Activated T-cell treated with anti-CD3 and anti-CD28 coated beads for 4 hours (primary cell): ENCODE measurements at regions not wholly inside any gene's neighbourhood (a gene's known extent, or its start where the extent isn't known, plus 50 kb on each side); places are given as distances from the start of the nearest gene placed in this dataset.
"Not testable (repeated sequence)": the region's sequence is repeated elsewhere in the genome, so short reads cannot be mapped to it uniquely, and the experiment has no call there.

Source experiments
- DNase-seq: peaks from one replicate; pipeline ENCODE4 v3.0.0-alpha.2; 2020

GRCh38 chr3:25957026-25957425, 167.1 kb downstream of the OXSM start:
- DNase-seq: no peak

DNA sequence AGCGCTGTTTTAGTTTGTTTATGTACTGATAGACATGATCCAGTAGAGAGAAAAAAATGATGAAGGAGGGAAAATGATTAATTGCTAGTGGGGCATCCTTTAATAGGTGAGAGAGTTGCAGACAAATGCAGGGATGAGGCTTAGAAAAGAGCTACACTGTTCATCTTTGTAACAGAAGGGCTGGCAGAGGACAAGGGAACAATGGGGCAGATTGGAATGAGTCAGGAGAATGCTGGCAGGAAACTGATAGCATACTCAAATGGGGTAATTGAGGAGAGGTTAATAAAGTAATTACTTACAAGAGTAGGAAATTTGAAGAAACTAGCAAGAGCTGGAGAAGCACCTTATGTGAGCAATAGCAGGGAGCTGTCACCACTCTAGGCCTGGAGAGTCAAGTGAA, 170.9 kb downstream of the OXSM start:
- no peak for DNase-seq

DNA sequence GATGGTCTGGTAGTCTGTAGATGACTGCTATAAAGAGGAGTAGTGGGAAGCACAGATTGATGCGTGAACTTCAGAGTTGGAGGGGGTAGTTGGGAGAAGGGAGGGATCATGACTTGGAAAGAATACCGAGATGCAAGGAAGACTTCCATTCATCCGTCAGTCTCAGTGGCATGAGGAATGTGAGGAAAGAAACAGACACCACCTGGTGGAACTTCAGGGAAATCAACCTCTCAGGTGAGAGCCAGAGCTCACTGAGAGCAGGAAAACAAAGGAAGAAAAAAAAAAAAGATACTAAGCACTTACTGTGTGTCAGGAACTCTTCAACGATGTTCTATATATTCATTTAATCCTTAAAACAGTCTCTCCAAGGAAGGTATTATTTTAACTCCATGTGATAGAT, 172.4 kb downstream of the OXSM start:
- DNase-seq: no peak

DNA sequence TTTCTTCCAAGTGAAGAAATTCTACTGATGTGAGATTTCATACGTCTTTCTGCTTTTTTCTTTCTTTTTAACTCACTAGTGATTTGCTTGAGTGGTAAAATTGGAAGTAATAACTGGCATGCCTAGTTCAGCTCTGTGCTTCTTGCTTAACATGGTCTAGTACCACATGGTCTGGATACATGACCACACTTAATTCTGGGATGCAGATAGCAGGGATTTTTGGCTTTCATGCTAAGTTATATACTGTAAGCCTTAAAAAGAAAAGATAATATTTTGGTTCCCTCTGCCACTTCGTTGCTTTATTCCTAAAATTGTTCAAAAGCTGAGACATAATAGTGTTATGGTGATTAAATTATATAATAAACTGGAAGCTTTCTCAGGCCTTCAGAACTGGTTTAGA, 174.3 kb downstream of the OXSM start:
- no peak for DNase-seq

DNA sequence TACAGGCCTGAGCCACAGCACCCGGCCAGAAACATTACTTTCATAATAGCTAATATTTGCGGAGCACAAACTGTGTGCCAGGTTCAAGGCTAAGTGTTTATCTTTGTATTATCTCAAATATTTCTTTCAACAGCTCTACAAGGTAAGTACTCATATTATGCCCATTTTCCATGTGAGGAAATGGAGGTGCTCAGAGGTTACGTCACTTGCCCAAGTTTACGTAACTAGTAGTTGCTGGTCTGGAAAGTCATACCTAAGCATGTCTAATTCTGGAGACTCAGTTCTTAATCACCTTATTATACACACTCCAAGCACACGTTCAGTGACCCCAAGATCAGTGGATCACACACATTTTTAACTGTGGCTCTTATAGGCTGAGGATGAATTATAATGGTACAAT, 177.5 kb downstream of the OXSM start:
- no peak for DNase-seq

GRCh38 chr3:25971736-25972135, 181.8 kb downstream of the OXSM start:
- no peak for DNase-seq

DNA sequence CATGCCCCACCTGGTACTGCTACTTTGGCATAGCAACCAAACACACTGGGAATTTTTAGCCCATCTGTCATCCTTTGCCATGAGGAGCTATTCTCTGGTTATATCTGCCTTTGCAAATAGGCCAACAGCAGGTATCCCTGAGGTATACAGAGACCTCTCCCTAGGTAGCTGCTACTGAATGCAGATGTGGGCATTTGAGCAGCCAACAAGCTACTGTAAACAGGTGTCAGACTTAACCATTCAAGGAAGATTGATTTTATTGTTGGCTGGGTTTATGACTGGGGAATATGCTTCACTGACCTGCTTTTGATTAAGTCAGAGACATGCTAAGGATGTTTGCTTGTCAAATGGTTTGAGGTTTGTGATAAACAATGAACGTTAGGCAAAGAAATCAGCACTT, 183.2 kb downstream of the OXSM start:
- no peak for DNase-seq

GRCh38 chr3:25982756-25983155, 192.9 kb downstream of the OXSM start:
- no peak for DNase-seq

GRCh38 chr3:25985621-25986020, 195.7 kb downstream of the OXSM start:
- no peak for DNase-seq

DNA sequence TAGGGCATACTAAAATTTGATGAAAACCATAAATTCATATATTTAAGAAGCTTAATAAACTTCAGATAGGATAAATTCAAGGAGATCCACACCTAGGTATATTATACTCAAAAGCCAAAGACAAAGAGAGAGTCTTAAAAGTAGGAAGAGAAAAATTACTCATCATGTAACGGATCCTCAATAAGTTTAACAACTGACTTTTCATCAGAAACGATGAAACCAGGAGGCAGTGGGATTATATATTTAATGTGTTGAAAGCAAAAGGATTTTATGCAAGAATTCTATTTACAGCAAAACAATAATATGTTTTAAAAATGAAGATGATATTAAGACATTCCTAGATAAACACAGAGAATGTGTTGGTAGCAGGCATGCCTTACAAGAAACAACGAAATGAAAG, 202.7 kb downstream of the OXSM start:
- no peak for DNase-seq

DNA sequence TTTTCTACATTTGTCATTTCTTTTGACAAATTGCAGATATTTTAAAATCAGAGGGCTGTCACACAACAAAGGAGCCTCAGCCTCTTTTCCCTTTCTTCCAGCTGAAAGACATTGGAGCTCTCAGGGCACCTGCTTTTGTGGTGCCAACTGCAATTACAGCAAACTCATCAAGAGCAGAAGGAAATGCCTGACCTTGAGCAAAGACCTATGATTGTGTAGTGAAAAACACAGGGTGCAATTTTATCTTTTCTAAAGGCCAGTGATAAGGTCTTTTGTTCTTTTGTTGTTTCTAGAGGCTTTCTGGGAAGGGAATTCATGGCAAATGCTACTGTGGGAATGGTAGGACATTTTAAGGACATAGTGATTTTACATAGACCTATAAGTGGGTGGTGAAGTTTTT, 214.3 kb downstream of the OXSM start:
- DNase-seq: no peak

DNA sequence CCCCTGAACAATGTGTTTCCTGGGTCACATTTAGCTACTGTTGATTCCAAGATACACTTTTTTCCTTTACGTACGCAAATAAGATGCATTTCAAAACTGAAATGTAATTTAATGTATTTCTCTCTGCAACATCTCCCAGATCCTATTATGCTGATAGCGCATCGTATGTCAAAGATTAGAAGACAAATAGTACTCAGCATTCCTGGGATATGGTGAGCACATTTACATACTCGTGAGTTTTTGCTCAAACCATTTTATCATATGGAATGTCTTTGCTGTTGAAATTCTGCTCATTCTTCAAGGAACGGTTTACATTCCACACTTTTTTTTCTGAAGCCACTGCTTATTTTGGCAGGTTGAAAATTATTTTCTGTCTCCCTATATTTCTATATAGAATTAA, 221.4 kb downstream of the OXSM start:
- no peak for DNase-seq

- no peak for DNase-seq
Measured at GRCh38 chr3:26012241-26012745, 222.4 kb downstream of the OXSM start.

- no peak for DNase-seq
Measured at GRCh38 chr3:26015752-26016151, 225.9 kb downstream of the OXSM start.

DNA sequence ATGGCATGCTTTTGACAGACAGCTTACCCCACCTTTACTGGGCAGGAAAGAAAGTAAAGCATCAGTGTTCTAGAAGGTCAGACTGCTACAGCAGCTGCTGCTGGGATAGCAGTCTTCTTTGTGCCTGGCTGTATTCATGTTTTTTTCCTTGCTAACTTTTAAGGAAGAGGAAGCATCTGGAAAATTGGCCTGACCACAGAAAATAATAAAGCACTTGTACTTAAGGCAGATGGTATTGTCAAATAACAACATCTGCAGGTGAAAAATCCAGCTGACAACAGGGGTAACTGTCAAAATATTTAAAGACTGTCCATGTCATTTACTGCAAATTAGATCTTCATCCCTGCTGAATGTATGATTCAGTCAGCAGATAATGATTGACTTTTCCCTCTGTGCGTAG, 229.0 kb downstream of the OXSM start:
- DNase-seq: no peak

- DNase-seq: not testable (repeated sequence)
Measured at GRCh38 chr3:26024206-26024605, 234.3 kb downstream of the OXSM start.

- no peak for DNase-seq
Measured at GRCh38 chr3:26029321-26029720, 239.4 kb downstream of the OXSM start.

DNA sequence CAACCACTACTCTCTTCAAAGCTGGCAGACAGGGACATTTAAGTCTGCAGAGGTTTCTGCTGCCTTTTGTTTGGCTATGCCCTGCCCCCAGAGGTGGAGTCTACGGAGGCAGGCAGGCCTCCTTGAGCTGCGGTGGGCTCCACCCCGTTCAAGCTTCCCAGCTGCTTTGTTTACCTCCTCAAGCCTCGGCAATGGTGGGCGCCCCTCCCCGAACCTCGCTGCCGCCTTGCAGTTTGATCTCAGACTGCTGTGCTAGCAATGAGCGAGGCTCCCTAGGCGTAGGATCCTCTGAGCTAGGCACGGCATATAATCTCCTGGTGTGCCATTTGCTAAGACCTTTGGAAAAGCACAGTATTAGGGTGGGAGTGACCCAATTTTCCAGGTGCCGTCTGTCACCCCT, 252.2 kb downstream of the OXSM start:
- DNase-seq: not testable (repeated sequence)

DNA sequence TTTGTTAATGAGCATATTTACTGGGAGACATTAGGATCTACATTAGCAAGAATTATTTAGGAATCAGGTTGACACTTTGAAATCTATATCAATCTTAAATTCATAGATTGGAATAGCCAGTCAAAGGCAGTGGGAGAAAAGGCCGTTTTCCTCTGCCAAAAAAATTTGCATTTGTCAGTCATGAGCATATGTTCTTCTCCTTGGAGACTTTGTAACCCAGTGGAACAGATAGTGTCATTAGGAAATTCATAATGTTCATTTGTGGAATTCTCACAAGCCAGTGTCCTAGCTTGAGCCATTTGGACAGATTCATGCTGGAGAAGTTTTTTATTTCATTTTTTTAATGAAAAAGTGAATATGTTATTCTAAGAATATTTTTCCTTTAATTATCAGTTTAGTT, 260.1 kb downstream of the OXSM start:
- no peak for DNase-seq

GRCh38 chr3:26050776-26051175, 260.9 kb downstream of the OXSM start:
- no peak for DNase-seq

GRCh38 chr3:26058901-26059321, 269.0 kb downstream of the OXSM start:
- DNase-seq: no peak

- no peak for DNase-seq
Measured at GRCh38 chr3:26061947-26062346, 272.1 kb downstream of the OXSM start.

- DNase-seq: no peak
Measured at GRCh38 chr3:26064297-26064696, 274.4 kb downstream of the OXSM start.

DNA sequence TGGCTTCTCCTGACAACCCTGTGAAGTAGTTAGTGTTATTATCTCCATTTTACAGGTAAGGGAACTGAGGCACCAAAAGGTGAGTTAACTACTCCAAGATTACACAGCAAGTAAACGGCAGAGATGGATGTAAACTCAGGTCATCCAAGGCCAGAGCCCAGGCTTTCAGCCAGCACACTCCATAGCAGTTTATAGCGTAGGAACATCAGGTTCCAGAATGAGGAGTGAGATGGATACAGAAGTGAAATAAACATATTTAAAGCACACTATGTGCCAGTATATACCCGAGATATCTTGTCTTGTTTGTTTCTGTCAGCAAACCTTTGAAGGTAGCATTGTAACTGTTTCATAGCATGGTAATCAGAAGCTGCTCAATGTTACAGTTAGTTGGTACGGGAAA, 279.0 kb downstream of the OXSM start:
- no peak for DNase-seq

DNA sequence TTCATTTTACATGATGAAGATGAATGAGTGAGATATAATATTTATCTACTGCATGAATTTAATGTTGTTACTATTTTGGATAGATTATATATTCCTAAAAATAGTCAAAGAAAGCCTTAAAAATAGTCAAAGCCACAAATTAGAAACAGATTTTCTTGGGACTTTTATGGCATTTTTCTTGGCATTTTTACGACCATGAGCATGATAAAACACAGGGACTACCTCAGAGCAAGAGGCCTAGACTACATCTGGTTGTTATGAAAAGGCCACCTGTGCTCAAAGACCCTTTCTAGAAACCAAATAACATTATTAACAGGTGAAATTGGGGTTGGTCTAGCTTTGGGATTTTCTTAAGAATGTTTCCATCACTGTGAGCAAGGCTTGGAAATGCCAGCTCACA, 281.0 kb downstream of the OXSM start:
- no peak for DNase-seq

- DNase-seq: no peak
Measured at GRCh38 chr3:26074080-26074479, 284.2 kb downstream of the OXSM start.
